Upper lobe of left lung (tissue), 6 donors: ENCODE measurements at regions not wholly inside any gene's neighbourhood (a gene's known extent, or its start where the extent isn't known, plus 50 kb on each side); places are given as distances from the start of the nearest gene placed in this dataset.
A peak's percentile ranks its signal among the peaks of the same experiment; 100 is the strongest.

Source experiments
- ATAC-seq, 2 donors: fragments of 200-7000 bp; cut with Tn5 transposase; one replicate each; pipeline ENCODE4 v1.9.1; 2022; ENCODE audit warnings: mild to moderate bottlenecking in 2 of 2, moderate library complexity in 2 of 2; ENCODE audit not compliant: low FRiP score in 2 of 2
- DNase-seq, 2 donors: peaks; one replicate each; pipeline ENCODE4 v3.0.0-alpha.2; 2019 to 2020
- H3K27ac ChIP-seq, 4 donors: fragments of 200-600 bp; sonication (generic); one replicate each; pipeline ENCODE4 v1.5.1; 2016 to 2019
- H3K27me3 ChIP-seq, 4 donors: fragments of 200-600 bp; sonication (generic); one replicate each; pipeline ENCODE4 v1.5.1; 2017 to 2019
- H3K36me3 ChIP-seq, 4 donors: fragments of 200-600 bp; sonication (generic); one replicate each; pipeline ENCODE4 v1.5.1; 2016 to 2019
- H3K4me1 ChIP-seq, 4 donors: fragments of 200-600 bp; sonication (generic); one replicate each; pipeline ENCODE4 v1.5.1; 2018 to 2019
- H3K4me3 ChIP-seq, 4 donors: fragments of 200-600 bp; sonication (generic); one replicate each; pipeline ENCODE4 v1.5.1; 2017 to 2019; ENCODE audit warnings: mild to moderate bottlenecking in 2 of 4, moderate library complexity in 1 of 4
- H3K9me3 ChIP-seq, 4 donors: fragments of 200-600 bp; sonication (generic); one replicate each; pipeline ENCODE4 v1.5.1; 2018 to 2019
- EP300 ChIP-seq, 4 donors: sonication (generic); formaldehyde crosslinking; IDR thresholded peaks; one replicate each; pipeline ENCODE4 v1.5.1; 2017; ENCODE audit warnings: antibody characterized with exemption in 4 of 4, control low read depth in 2 of 4
- POLR2A ChIP-seq, 4 donors: fragments of 450-650 bp; IDR thresholded peaks; one replicate each; pipeline ENCODE4 v1.5.1; 2016 to 2017; ENCODE audit warnings: antibody characterized with exemption in 4 of 4, mild to moderate bottlenecking in 2 of 4
- POLR2AphosphoS5 ChIP-seq, 2 donors: sonication (generic); formaldehyde crosslinking; IDR thresholded peaks; one replicate each; pipeline ENCODE4 v1.5.1; 2017; ENCODE audit warnings: antibody characterized with exemption in 2 of 2
- WGBS, 2 donors: methylation state at CpG; one replicate each; pipeline ENCODE4 v1.1.5; 2017 to 2018; 5-methylcytosine and 5-hydroxymethylcytosine counted together
- TF ChIP-seq, protein P1 (sequence below), 6 experiments: fragments of 450-650 bp in 4 of 6; fragments of 200-600 bp in 2 of 6; sonication (generic) in 2 of 6; IDR thresholded peaks; one replicate each; pipeline ENCODE4 v1.5.1; 2016 to 2019; ENCODE audit warnings: antibody characterized with exemption in 6 of 6
- donor health status: DM: no; HTN: no; CAD: no; lungs with moderate emphysema.
- donor health status: DM: no; HTN: yes; CAD: no; lungs with severe emphysema.

DNA sequence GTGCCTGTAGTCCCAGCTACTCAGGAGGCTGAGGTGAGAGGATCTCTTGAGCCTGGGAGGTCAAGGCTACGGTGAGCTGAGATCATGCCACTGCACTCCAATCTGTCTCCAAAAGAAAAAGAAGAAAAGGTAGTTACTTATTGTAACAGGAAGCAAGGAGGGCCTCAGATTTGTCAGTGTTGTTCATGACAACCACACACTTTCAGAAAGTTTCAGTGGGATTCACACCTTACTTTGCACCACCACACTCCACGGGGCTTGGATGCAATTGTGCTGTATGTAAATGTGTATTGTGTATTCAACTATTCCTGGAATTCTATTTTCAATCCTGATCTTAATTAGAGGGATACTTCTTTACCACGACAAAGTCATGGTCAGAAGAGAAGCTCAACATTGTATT, 142.6 kb downstream of the ELOVL4 start:
- 77 to 86% methylated on average over 3 of the region's 3 CpGs for WGBS, 2 donors
- no peak overlapping the region for H3K27ac ChIP-seq
- H3K4me3 ChIP-seq: no peak overlapping the region
- no peak for ATAC-seq
- H3K27me3 ChIP-seq: no peaks in the 10 kb centered on the region
- no peaks in the 10 kb centered on the region for H3K9me3 ChIP-seq
- no peaks in the 10 kb centered on the region for H3K4me1 ChIP-seq
- no peak for DNase-seq
- TF ChIP-seq POLR2AphosphoS5 (IDR thresholded peaks at IDR 0.05): no peak
- TF ChIP-seq, protein P1, sequence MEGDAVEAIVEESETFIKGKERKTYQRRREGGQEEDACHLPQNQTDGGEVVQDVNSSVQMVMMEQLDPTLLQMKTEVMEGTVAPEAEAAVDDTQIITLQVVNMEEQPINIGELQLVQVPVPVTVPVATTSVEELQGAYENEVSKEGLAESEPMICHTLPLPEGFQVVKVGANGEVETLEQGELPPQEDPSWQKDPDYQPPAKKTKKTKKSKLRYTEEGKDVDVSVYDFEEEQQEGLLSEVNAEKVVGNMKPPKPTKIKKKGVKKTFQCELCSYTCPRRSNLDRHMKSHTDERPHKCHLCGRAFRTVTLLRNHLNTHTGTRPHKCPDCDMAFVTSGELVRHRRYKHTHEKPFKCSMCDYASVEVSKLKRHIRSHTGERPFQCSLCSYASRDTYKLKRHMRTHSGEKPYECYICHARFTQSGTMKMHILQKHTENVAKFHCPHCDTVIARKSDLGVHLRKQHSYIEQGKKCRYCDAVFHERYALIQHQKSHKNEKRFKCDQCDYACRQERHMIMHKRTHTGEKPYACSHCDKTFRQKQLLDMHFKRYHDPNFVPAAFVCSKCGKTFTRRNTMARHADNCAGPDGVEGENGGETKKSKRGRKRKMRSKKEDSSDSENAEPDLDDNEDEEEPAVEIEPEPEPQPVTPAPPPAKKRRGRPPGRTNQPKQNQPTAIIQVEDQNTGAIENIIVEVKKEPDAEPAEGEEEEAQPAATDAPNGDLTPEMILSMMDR (IDR thresholded peaks at IDR 0.05): no peak
- H3K36me3 ChIP-seq: no peaks in the 10 kb centered on the region

DNA sequence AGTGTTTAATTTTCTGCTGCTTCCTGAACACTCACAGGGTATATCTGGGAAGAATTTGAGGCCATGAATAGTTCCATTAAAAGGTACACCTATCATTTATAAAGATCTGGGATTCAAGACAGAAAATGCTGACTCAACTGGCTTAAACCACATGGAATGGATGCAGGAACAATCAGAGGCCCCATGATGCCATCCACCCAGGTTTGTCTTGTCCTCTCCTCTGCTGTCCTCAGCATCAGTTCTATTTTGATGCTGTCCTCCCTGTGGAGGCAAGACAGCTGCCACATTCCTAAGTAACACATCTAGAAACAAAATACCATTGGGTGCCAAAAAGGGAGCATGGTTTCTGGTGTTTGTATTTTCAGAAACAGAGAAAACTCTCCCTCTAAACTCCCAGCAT, 143.4 kb downstream of the ELOVL4 start:
- DNase-seq (no peak), ATAC-seq (no peak)
- Histone ChIP-seq H3K9me3 (no peaks in the 10 kb centered on the region), H3K27me3 (no peaks in the 10 kb centered on the region), H3K36me3 (no peaks in the 10 kb centered on the region), H3K27ac (no peak overlapping the region), H3K4me1 (no peaks in the 10 kb centered on the region), H3K4me3 (no peak overlapping the region)
- TF ChIP-seq, protein P1 (IDR thresholded peaks at IDR 0.05): no peak
- no peak for TF ChIP-seq EP300 (IDR thresholded peaks at IDR 0.05)
- no peak for TF ChIP-seq POLR2AphosphoS5 (IDR thresholded peaks at IDR 0.05)
- TF ChIP-seq POLR2A (IDR thresholded peaks at IDR 0.05): no peak

DNA sequence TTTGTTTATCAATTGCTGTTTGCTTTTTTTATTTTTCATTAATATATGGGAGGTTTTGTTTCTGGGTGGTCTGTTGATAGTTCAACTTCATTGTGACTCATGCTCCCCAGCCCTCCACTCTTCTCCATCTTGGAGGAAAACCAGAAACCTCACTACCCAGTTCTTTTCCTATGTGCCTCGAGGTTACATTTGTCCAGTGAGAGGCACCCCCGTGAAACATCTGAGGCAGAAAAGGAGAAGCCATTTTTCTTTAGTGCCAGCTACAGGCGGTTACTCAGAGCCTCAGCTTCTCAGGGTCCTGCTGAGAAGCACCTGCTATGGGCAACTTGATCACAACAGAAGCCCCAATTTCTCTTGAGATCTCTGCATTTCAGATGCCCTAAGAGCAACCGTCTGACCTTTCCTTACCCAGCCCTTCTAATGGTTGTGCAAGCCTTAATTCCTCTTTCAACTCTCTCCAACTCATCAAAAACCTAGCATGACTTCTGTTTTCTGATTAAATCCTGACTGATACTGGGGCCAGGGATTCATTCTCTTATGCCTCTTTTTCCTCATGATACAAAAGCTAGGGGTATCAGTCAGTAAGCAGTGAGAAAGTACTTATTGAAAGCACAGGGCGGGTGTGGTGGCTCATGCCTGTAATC, 144.6 kb downstream of the ELOVL4 start:
- Histone ChIP-seq H3K9me3 (no peaks in the 10 kb centered on the region), H3K4me3 (no peak overlapping the region), H3K4me1 (no peaks in the 10 kb centered on the region), H3K36me3 (no peaks in the 10 kb centered on the region), H3K27ac (no peak overlapping the region), H3K27me3 (no peaks in the 10 kb centered on the region)
- DNase-seq (no peak), ATAC-seq (peak in 1 of 2 donors; percentile 47)
- TF ChIP-seq EP300 (IDR thresholded peaks at IDR 0.05): no peak
- 50 to 58% methylated on average over 5 of the region's 5 CpGs for WGBS, 2 donors

DNA sequence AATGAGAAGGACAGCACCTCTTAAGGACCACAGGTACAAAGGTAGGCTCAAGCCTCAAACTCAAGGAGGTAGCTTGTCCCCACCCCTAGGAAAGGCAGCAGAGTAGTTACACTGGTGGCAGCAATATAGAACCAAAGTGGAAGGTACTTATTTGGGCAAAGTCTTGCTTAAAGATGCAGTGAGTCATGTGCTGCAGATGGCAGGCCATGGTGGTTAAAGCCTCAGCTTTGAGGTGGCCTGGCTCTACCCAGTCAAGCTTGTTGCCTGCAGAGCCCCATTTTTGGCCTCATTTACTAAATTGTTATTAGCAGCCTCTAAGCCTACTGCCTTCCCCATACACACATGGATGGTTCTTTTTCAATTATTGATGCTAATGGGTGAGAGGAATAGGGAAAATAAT, 146.0 kb downstream of the ELOVL4 start:
- no peak for ATAC-seq
- no peaks in the 10 kb centered on the region for H3K27me3 ChIP-seq

DNA sequence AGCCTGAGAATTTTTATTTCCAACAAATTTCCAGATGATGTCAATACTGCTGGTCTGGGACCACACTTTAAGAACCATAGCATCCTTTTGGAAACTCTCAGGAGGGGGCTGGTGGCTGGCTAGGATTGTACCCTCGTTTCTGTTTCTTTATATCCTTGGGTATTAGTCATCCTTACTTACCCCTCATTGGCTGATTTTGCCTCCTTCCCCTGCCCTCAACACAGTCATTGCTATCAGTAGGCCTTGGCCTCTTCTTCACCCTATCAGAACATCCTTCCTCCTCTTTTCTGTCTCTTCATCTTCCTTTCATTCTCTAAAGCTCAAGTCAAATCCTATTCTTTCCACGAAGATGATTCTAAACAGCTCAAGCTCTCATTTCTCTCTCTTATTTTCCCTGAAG, 148.5 kb downstream of the ELOVL4 start:
- no peak for TF ChIP-seq POLR2A (IDR thresholded peaks at IDR 0.05)
- no peak for TF ChIP-seq POLR2AphosphoS5 (IDR thresholded peaks at IDR 0.05)
- TF ChIP-seq, protein P1 (IDR thresholded peaks at IDR 0.05): no peak
- no peak for TF ChIP-seq EP300 (IDR thresholded peaks at IDR 0.05)
- WGBS, 2 donors: 63 to 67% methylated on average over 2 of the region's 2 CpGs
- H3K27ac ChIP-seq: no peak overlapping the region

More for the DNA sequence above, 146.0 kb downstream of the ELOVL4 start:
- Histone ChIP-seq H3K9me3 (no peaks in the 10 kb centered on the region), H3K4me3 (no peak overlapping the region), H3K4me1 (no peaks in the 10 kb centered on the region), H3K36me3 (no peaks in the 10 kb centered on the region), H3K27ac (no peak overlapping the region)
- DNase-seq: no peak
- no peak for TF ChIP-seq POLR2A (IDR thresholded peaks at IDR 0.05)

DNA sequence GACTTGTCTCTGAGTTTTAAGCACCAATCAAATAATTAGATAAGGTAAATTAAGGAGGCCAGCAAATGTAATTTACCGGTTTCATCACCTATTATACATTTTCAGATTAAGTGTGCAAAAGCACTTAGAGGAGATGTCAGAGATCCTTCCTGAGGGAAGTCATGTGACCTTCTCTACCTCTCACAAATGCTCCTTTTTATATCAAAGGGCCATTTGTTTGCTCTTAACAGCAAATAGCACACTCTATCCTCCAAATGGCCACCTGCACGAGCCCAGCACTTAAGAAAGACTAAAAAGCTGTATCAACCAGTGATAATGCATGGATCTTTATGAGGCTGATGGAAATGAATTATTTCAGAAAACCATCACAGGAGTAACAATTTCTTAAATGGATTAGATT, 149.4 kb downstream of the ELOVL4 start:
- Histone ChIP-seq H3K4me1 (no peaks in the 10 kb centered on the region), H3K27ac (no peak overlapping the region), H3K27me3 (no peaks in the 10 kb centered on the region), H3K36me3 (no peaks in the 10 kb centered on the region), H3K4me3 (no peak overlapping the region), H3K9me3 (no peaks in the 10 kb centered on the region)
- 58 to 68% methylated on average over 2 of the region's 2 CpGs for WGBS, 2 donors
- ATAC-seq (no peak), DNase-seq (no peak)
- TF ChIP-seq EP300 (IDR thresholded peaks at IDR 0.05) (no peak), POLR2A (IDR thresholded peaks at IDR 0.05) (no peak), POLR2AphosphoS5 (IDR thresholded peaks at IDR 0.05) (no peak)
- TF ChIP-seq, protein P1 (IDR thresholded peaks at IDR 0.05): no peak

More for the DNA sequence above, 148.5 kb downstream of the ELOVL4 start:
- H3K4me3 ChIP-seq: no peak overlapping the region
- no peaks in the 10 kb centered on the region for H3K36me3 ChIP-seq
- DNase-seq (no peak), ATAC-seq (no peak)
- H3K4me1 ChIP-seq: no peaks in the 10 kb centered on the region
- H3K27me3 ChIP-seq: no peaks in the 10 kb centered on the region
- no peaks in the 10 kb centered on the region for H3K9me3 ChIP-seq
